Small intestine (tissue), 7 donors: ENCODE measurements at regions not wholly inside any gene's neighbourhood (a gene's known extent, or its start where the extent isn't known, plus 50 kb on each side); places are given as distances from the start of the nearest gene placed in this dataset.
A peak's percentile ranks its signal among the peaks of the same experiment; 100 is the strongest.

Experiments used
- DNase-seq, 2 donors: peaks; one replicate each; pipeline versions ENCODE4 v3.0.0 to v3.0.0-alpha.2; 2013
- FAIRE-seq: peaks from 2 replicates; lab custom pipeline; 2012; peaks lifted over from hg19 to GRCh38; lab: Jason Lieb, UNC
- H3K27ac ChIP-seq, 3 donors: one replicate each; pipeline ENCODE4 v1.5.1; 2013; ENCODE audit warnings: low read length in 2 of 3, mild to moderate bottlenecking in 2 of 3, control low read depth in 1 of 3, inconsistent platforms in 1 of 3, low read depth in 1 of 3, moderate library complexity in 1 of 3
- H3K27me3 ChIP-seq, 3 donors: one replicate each; pipeline ENCODE4 v1.6.1; 2013; ENCODE audit warnings: low read length in 3 of 3, inconsistent platforms in 1 of 3; ENCODE audit not compliant: control insufficient read depth in 3 of 3, insufficient read depth in 3 of 3
- H3K36me3 ChIP-seq, 3 donors: one replicate each; pipeline ENCODE4 v1.6.1; 2013; ENCODE audit warnings: low read length in 3 of 3, inconsistent platforms in 1 of 3, low read depth in 1 of 3, mild to moderate bottlenecking in 1 of 3, moderate library complexity in 1 of 3; ENCODE audit not compliant: control insufficient read depth in 3 of 3, insufficient read depth in 2 of 3
- H3K4me1 ChIP-seq, 3 donors: one replicate each; pipeline ENCODE4 v1.6.1; 2013; ENCODE audit warnings: low read length in 2 of 3, inconsistent platforms in 1 of 3, low read depth in 1 of 3, mild to moderate bottlenecking in 1 of 3, moderate library complexity in 1 of 3; ENCODE audit not compliant: control insufficient read depth in 3 of 3, insufficient read depth in 2 of 3
- H3K4me3 ChIP-seq, 3 donors: one replicate each; pipeline ENCODE4 v1.5.1; 2013; ENCODE audit warnings: low read length in 3 of 3, control low read depth in 1 of 3, inconsistent platforms in 1 of 3, low read depth in 1 of 3, mild to moderate bottlenecking in 1 of 3, moderate library complexity in 1 of 3
- H3K9me3 ChIP-seq, 2 donors: one replicate each; pipeline ENCODE4 v1.6.1; 2013; ENCODE audit warnings: low read depth in 1 of 2, low read length in 1 of 2; ENCODE audit not compliant: control insufficient read depth in 2 of 2, insufficient read depth in 1 of 2
- WGBS, 3 donors: extraction: QIAGEN DNeasy Blood & Tissue Kit; methylation state at CpG; one replicate each; pipeline ENCODE4 v1.1.7; 2013; 5-methylcytosine and 5-hydroxymethylcytosine counted together
- donor health status: healthy with polysubstance abuse.
- donor health status: control.
- donor health status: control.
- donor health status: Bipolar disorder and iron deficiency.
- donor health status: healthy.

DNA sequence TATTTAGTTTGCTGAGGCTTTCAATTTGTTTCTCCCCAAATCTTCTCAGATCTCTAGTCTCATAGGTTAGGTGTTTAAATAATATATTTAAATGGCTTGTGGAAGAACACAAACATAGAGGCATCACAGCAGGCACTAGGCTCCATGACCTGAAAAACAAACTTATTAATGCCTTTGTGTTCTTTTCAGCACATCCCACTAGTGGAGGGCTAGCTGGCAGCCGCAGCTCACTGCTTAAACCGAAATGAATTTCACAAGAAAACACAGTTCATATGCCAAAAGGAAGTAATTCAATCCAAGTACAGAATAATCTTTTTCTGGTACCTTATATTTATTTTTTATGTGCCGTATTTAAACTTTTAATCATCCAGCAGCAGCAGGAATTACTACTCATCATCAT is 382.5 kb downstream of the PLK2 start:
- no peak overlapping the region for H3K27ac ChIP-seq
- no peak for FAIRE-seq

DNA sequence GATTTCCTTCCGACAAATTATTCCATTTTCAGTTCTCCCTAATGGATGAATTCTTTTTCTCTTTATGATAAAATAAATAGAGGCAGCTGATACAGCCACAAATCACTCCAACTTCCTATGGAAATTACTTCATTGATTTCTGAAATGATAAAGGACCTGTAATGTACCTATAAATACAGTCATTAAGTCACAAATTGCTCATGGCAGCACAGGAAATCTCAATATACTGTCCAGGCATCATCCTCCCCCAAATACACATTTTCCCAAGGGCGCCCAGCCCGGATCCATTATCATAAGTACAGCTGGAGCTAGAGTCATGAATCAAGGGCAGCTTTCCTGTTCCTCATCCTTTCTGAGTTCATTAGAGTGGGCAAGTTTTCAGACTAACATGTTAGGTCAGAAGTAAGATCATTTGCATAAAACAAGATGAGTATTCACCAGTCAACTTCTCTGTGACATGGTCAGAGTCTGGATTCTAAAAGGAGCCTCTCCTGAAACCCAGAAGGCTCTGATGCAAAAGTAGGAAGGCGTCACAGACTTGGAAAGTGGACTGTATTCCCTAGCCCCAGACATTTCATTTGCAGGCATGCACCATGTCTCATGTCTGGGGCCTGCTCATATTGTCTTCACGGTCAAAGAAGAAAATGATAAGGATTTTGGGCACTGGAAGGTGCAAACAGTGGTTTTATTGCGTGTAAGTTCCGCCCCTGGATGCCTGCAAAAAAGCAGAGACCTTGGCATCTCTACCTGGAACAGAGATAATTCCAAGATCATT is 383.2 kb downstream of the PLK2 start:
- Histone ChIP-seq H3K9me3 (no peaks in the 10 kb centered on the region), H3K27me3 (no peaks in the 10 kb centered on the region), H3K4me3 (no peak overlapping the region), H3K36me3 (no peaks in the 10 kb centered on the region), H3K27ac (no peak overlapping the region), H3K4me1 (no peaks in the 10 kb centered on the region)
- FAIRE-seq, result no peak
- DNase-seq, result no peak
- WGBS, 3 donors, result 67 to 83% (median 69%) methylated on average over 7 of the region's 7 CpGs

More for the DNA sequence above, 382.5 kb downstream of the PLK2 start:
- H3K4me1 ChIP-seq, result no peaks in the 10 kb centered on the region
- no peaks in the 10 kb centered on the region for H3K9me3 ChIP-seq
- no peaks in the 10 kb centered on the region for H3K36me3 ChIP-seq
- 64 to 83% (median 70%) methylated on average over 3 of the region's 3 CpGs for WGBS, 3 donors
- no peaks in the 10 kb centered on the region for H3K27me3 ChIP-seq
- no peak for DNase-seq
- no peak overlapping the region for H3K4me3 ChIP-seq

DNA sequence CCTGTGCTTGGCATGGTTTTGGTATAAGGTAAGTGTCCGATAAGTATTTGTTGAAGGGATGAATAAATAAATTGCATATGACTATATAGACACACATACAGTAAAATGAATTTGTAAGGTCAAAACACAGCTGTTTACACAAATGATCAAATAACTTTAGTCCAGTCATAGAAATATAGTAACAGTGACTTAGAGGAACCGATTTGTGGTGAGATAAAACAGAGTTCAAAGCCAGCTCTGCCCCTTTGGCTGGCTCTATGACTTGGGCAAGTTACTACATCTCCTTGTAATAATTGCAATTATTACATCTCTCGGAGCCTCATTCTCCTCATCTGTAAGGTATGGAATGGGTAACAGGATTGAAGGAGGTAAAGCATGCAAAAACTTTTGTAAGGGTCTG is 384.0 kb downstream of the PLK2 start:
- Histone ChIP-seq H3K9me3 (no peaks in the 10 kb centered on the region), H3K4me1 (no peaks in the 10 kb centered on the region), H3K27me3 (no peaks in the 10 kb centered on the region), H3K27ac (no peak overlapping the region), H3K4me3 (no peak overlapping the region), H3K36me3 (no peaks in the 10 kb centered on the region)
- 71 to 88% (median 75%) methylated on average over 3 of the region's 3 CpGs for WGBS, 3 donors
- FAIRE-seq, result no peak
- DNase-seq, result no peak

DNA sequence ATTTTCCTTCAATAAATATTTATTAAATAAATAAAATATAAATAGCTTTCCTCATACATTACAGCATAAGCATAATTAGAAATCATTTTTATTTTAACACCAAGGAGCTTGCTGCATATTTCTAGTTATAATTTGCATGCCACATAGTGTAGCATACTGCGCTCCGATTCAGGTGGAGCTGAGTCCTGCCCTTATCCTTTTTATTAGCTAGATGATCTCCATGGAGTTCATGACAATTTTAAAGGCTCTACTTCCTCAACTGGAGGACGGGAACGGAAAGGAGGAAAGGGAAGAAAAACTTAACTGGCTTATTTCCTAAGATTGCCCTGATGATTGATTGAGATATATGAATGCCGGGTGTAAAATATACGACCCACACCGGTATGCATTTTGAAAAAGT is 385.2 kb downstream of the PLK2 start:
- WGBS, 3 donors, result 62 to 77% (median 68%) methylated on average over 7 of the region's 7 CpGs
- no peaks in the 10 kb centered on the region for H3K36me3 ChIP-seq
- no peak for DNase-seq
- H3K27me3 ChIP-seq, result no peaks in the 10 kb centered on the region
- no peaks in the 10 kb centered on the region for H3K4me1 ChIP-seq
- no peak overlapping the region for H3K4me3 ChIP-seq
- H3K27ac ChIP-seq, result no peak overlapping the region
- FAIRE-seq, result no peak
- H3K9me3 ChIP-seq, result no peaks in the 10 kb centered on the region

DNA sequence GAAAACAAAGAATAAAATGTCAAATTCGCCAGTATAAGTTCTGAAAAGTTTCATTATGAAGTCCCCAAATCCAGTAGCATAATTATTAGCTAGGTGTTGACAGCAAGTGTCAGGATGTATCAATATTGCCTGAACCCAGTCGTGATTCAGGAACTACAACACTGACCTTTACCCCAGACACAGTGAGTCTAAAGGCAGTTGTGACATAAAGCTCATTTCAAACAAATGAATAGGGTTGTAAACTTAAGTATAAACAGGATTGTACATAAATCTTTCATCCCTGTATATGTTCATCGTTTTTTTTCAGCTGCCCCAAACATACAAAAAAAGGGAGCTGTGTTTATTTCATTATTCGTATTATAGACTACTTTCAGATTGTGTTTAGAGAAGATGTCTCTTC is 385.7 kb downstream of the PLK2 start:
- no peak overlapping the region for H3K4me3 ChIP-seq
- no peak overlapping the region for H3K27ac ChIP-seq
- no peaks in the 10 kb centered on the region for H3K4me1 ChIP-seq
- FAIRE-seq (no peak), DNase-seq (peak in 1 of 2 donors; percentile 5)
- H3K9me3 ChIP-seq, result no peaks in the 10 kb centered on the region
- H3K27me3 ChIP-seq, result no peaks in the 10 kb centered on the region
- H3K36me3 ChIP-seq, result no peaks in the 10 kb centered on the region
- WGBS, 3 donors, result 44 to 58% (median 45%) methylated on average over 4 of the region's 4 CpGs

DNA sequence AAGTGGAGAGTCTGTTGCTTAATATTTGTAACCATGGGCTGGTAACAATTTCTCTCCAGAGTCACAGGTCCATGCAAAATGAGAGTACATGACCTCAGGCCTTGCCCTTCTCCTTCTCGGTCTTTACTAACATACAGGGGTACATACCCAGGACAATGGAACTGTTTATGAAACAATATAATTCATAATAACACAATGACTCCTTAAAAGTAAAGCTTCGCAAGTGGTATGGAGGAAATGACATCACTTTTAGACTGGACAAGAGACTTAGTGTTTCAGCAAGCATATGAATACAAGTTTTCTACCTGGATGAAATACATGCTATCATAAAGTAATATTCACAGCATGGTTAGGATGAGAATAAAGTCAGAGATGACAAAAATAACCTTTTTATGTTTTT is 386.6 kb downstream of the PLK2 start:
- Histone ChIP-seq H3K4me1 (no peaks in the 10 kb centered on the region), H3K27me3 (no peaks in the 10 kb centered on the region), H3K36me3 (no peaks in the 10 kb centered on the region), H3K27ac (no peak overlapping the region), H3K4me3 (no peak overlapping the region), H3K9me3 (peaks cover 0 to 2% of the 10 kb centered on the region in 2 donors)
- WGBS, 3 donors, result 76 to 84% (median 79%) methylated on average over 2 of the region's 2 CpGs
- DNase-seq, result no peak
- no peak for FAIRE-seq

DNA sequence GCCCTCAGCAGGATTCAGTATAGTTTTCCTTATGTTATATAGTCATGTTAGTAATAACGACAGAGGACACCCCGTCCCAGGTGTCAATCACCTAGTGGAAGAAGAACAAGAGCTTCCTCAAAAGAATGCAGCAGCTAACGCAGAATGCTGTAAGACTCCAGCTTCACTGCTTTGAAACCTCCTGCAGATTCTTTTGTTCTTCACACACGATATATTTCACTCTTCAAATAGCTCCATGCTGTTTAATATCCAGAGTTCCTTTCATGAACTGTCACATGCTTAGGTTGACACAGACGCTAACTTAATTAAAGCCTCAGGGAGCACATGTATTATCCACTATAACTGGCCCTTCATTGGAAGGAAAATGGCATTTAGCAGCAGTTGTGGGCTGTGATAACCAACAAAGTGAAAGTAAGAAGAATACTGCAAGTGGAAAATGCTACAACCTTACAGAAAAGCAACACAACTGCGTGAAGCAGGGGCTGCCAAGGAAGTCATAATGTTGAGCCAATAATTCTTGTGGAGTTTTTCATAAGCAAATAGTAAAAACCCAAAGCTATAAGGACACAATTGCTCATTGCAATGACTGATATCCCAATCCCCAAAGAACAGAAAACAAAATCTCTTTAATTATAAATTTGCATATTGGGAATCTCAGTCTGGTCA is 387.5 kb downstream of the PLK2 start:
- Histone ChIP-seq H3K27ac (peak overlapping the region in 1 of 3 donors; percentile 20), H3K4me1 (no peaks in the 10 kb centered on the region), H3K4me3 (no peak overlapping the region), H3K27me3 (no peaks in the 10 kb centered on the region), H3K36me3 (no peaks in the 10 kb centered on the region), H3K9me3 (peaks cover 0 to 4% of the 10 kb centered on the region in 2 donors)
- DNase-seq (no peak), FAIRE-seq (no peak)
- 61 to 77% (median 64%) methylated on average over 6 of the region's 6 CpGs for WGBS, 3 donors

DNA sequence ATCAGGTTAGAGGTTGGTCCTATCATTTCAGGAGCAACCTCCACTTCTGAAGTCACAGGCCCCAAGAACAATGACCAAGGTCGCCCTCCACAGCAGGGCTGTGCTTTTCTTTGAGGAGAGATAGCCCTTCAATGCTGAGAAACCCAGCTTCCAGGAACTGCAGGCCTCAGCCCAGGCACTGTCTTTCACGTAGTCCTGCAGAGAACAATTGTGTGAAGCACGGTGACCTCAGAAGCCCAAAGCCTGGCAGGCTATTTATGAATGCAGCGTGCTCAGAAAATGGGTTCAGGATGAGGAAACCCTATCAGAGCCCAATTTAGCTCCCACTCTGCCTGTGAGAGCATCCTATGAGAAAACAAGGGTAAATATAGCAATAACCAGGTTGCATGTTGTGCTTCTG is 388.3 kb downstream of the PLK2 start:
- Histone ChIP-seq H3K27me3 (no peaks in the 10 kb centered on the region), H3K4me1 (no peaks in the 10 kb centered on the region), H3K36me3 (no peaks in the 10 kb centered on the region), H3K4me3 (no peak overlapping the region), H3K9me3 (peaks cover 0 to 4% of the 10 kb centered on the region in 2 donors), H3K27ac (no peak overlapping the region)
- 64 to 74% (median 68%) methylated on average over 4 of the region's 4 CpGs for WGBS, 3 donors
- DNase-seq, result no peak
- no peak for FAIRE-seq
